NB4 (cell line): ENCODE measurements at regions not wholly inside any gene's neighbourhood (a gene's known extent, or its start where the extent isn't known, plus 50 kb on each side); places are given as distances from the start of the nearest gene placed in this dataset.

Experiments used
- CTCF ChIP-seq: IDR thresholded peaks from one replicate; pipeline ENCODE4 v1.5.1; 2012; ENCODE audit warnings: low read depth, low read length
- MAX ChIP-seq: IDR thresholded peaks from 2 replicates; pipeline ENCODE4 v1.6.1; 2011; ENCODE audit warnings: low read depth, low read length
- MYC ChIP-seq: IDR thresholded peaks from 2 replicates; pipeline ENCODE4 v1.6.1; 2011; ENCODE audit warnings: low read depth, low read length
- POLR2A ChIP-seq: IDR thresholded peaks from 2 replicates; pipeline ENCODE4 v1.6.1; 2011; ENCODE audit warnings: mild to moderate bottlenecking; ENCODE audit not compliant: insufficient read length; ENCODE audit errors: extremely low read depth

- TF ChIP-seq CTCF, result no peak
- no peak for TF ChIP-seq POLR2A
- TF ChIP-seq MAX, result no peak
- TF ChIP-seq MYC, result no peak
Observed at GRCh38 chr3:4008205-4008604, 209.0 kb downstream of the LRRN1 start.
